Activated CD4-positive, alpha-beta T cell treated with anti-CD3 and anti-CD28 coated beads, Interleukin-2, Interleukin-6, amounts not matched to agents 100 ng/mL and 50 ng/mL, durations not matched to agents 16 hours and 8 hours (primary cell): ENCODE measurements at regions not wholly inside any gene's neighbourhood (a gene's known extent, or its start where the extent isn't known, plus 50 kb on each side); places are given as distances from the start of the nearest gene placed in this dataset.

Experiments used
- DNase-seq: peaks from one replicate; pipeline ENCODE4 v3.0.0-alpha.2; 2020

DNA sequence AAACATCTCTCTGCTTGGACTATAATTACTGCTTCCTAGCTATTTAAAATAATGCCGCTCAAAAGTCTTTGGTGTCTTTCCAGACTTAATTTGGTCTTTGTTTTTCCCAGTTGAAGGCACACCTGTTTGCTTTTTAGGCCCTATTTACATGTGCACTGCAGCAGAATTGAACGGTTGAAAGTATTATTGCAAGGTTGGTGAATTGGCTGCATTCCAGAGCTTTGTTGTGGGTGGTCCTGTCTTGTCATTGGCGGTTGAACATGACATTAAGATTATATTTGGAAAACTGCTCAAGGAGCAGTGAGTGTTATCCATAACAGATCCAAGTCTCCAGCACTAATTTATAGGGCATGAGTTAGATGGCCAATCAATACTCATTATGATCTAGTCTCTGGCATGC lies 656.3 kb downstream of the PTPRC start:
- no peak for DNase-seq

- DNase-seq, result no peak
Measured at GRCh38 chr1:199297174-199297573, 658.3 kb downstream of the PTPRC start.

DNA sequence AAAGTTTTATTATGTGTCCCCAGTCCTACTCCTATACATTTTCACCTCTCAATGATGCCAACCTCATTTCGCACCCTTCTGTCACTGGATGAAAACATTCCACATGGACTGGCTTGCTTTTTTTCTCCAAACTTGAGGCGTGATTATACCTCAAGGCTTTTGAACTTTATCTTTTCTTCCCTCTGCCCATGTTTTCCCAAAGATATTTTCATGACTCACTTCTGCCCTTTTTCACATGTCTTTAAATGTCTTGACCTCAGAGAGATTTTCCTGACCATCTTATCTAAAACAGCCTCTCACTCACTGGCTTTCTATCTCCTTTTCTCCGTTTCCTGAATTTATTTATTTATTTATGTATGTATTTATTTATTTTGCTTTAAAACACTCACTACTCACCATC lies 659.0 kb downstream of the PTPRC start:
- DNase-seq, result no peak

- no peak for DNase-seq
Measured at GRCh38 chr1:199298825-199299224, 660.0 kb downstream of the PTPRC start.

- no peak for DNase-seq
Measured at GRCh38 chr1:199301472-199302217, 662.8 kb downstream of the PTPRC start.

GRCh38 chr1:199302554-199302953 lies 663.7 kb downstream of the PTPRC start:
- no peak for DNase-seq

DNA sequence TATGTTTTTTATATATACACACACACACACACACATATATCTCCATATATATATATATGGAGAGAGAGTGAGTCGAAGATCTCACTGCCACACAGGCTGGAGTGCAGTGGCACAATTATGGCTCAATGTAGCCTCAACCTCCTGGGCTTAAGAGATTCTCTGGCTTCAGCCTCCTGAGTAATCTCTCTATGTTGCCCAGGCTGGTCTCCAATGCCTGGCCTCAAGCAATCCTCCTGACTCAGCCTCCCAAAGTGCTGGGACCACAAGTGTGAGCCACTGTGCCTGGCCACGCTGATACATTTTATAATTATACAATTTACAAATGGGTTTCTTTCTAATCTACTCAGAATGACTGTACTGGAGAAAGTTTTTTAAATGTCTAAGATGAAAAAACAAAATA lies 664.2 kb downstream of the PTPRC start:
- no peak for DNase-seq

GRCh38 chr1:199305053-199305452 lies 666.2 kb downstream of the PTPRC start:
- DNase-seq, result no peak

DNA sequence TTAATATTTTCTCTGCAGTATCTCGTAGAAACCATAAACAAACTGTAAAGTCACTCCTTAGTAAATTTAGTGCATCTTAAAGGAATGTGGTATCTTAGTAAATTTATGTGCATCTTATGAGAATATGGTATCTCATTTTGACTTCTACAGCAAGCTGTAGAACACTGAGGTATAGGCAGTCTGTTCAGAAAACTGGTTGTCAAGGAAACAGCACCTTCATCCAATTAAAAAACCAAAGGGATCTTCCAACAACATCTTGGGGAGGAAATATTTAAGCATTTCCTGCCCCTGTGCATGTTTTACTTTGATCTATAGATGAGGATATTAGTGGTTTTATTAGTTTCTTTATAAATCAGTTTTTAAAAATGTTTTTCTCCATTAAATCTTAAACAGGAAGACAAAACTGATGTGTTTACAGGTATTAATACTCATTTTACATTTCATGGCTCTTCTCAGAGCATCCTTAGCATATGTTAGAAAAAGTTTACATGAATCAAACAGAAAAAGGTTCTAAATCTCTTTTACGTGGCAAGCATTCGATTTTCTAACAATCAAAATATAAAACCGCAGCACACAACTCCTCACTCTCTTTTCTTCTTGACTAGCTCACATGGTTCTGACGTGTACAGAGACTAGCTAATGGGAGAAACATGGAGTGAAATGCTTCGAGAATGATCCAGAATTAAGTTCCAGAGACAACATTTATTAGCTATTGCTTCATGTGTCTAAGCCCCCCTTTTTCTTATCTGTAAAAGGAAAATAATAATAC lies 668.8 kb downstream of the PTPRC start:
- peak; percentile 27 for DNase-seq

DNA sequence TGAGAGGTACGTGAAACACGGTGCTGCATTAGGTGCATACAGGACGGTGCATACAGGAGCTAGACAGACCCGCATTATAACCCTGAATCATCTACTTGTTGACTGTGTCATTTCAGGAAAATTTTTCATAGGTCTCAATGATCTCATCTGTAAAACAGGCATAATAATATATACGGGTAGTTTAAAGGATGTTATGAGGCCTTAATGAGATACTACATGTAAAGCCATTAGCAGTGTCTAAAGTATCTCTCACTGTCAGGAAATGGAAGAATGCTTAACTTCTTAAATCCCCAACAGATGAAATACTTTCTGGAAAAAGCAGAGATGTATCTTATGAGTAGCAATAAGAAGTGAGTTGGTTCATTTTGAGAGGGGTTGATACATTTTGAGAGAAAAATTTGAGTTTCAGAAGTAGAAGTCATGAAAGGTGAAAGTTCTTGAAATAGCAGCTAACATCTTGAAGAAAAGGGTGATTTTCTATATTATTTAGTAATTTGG lies 669.6 kb downstream of the PTPRC start:
- peak; percentile 60 for DNase-seq

DNA sequence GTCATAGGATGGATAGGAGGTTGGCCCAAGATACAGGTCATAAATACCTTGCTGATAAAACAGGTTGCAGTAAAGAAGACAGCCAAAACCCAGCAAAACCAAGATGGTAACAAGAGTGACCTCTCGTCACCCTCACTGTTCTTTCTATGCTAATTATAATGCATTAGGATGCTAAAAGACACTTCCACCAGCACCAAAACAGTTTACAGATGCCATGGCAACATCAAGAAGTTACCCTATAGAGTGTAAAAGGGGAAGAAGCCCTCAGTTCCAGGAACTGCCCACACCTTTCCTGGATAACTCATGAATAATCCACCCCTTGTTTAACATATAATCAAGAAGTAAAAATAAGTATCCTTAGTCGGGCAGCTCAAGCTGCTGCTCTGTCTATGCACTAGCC lies 671.9 kb downstream of the PTPRC start:
- DNase-seq, result no peak

DNA sequence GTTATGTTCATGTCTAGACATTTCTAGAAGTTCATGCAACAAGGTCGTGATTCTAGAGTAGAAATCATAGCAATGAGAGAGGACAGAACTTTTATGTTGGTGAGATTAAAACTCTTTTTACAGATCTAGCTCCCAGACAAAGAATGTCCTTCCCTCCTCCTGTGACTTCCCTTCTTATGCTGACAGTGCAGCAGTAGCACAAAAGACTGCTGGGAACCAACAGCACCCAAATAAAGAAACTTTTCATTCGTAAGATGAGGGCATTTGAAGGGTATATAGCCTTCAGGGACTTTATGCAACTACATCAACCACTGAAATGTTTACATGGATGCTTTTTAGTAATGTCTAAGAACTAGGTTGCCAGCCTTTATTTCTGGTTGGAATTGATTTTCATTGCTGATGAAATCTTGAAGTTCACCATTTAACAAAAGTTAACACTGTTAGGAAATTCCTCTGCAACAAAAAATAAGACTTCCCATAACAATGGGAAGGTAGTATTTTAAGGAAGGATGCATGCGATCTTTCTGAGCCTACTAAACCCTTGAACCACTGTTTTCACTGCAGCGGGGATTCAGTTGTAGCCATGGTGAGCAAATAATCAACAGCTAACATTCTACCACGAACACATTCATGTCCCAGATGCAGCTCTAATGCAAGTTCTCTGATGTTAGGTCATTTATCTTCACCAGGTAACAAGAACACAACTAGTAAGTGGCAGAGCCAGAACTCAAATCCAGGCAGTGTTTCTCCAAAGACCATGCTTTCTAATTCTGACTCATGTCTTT lies 672.8 kb downstream of the PTPRC start:
- DNase-seq, result no peak

DNA sequence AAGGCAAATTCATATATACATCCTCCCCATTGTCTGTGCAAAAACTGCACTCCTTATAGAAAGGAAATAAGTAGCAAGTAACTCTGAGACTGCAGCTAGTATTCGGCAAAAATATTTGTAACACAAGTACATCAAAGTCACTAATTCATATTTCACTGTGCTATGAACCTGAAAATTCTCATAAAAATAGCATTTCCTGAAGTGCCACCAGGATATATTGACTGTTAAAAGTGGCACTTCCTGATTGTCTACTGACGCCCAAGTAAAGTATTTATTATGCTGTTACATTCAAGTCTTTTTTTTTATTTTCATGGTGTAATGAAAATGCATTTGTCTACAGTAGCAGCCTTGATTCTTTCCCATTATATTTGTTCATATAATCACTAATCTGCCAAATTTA lies 673.8 kb downstream of the PTPRC start:
- no peak for DNase-seq

- no peak for DNase-seq
Measured at GRCh38 chr1:199313444-199313843, 674.6 kb downstream of the PTPRC start.

GRCh38 chr1:199319341-199319740 lies 680.5 kb downstream of the PTPRC start:
- no peak for DNase-seq

DNA sequence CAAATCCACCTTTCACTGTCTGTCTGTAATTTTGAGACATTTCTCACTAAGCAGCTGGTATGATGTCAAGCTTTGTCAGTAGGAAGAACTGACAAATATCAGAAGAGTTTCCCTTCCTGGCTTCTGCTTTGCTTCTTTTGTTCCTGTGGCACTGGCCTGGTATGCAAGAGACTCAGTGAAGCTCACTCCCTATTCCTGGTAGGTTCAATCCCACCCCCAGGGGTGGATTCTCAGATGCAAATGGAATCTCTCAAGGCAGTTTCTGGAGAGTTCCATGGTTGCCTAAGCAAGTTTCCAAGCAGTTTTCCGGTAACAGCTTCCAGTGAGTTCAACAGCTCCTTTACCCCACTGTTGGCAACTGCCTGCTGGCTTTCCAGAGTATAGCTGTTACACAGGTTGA lies 683.4 kb downstream of the PTPRC start:
- no peak for DNase-seq

DNA sequence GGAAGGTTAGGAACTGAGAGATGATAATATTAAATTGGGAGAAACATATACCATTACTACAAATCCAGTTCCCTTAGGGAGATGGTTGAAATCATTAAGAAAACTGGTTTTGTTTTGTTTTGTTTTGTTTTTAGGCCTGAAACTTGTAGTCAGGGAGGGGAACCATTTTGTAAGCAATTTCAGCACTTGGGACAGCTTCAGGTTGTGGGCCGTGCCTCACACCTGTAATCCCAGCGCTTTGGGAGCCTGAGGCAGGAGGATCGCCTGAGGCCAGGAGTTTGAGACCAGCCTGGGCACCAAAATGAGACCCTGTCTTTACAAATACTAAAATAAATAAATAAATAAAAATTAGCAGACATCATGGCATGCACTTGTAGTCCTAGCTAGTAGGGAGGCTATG lies 694.3 kb upstream of the NR5A2 start:
- DNase-seq, result no peak

GRCh38 chr1:199335496-199335895 lies 692.0 kb upstream of the NR5A2 start:
- DNase-seq, result no peak

DNA sequence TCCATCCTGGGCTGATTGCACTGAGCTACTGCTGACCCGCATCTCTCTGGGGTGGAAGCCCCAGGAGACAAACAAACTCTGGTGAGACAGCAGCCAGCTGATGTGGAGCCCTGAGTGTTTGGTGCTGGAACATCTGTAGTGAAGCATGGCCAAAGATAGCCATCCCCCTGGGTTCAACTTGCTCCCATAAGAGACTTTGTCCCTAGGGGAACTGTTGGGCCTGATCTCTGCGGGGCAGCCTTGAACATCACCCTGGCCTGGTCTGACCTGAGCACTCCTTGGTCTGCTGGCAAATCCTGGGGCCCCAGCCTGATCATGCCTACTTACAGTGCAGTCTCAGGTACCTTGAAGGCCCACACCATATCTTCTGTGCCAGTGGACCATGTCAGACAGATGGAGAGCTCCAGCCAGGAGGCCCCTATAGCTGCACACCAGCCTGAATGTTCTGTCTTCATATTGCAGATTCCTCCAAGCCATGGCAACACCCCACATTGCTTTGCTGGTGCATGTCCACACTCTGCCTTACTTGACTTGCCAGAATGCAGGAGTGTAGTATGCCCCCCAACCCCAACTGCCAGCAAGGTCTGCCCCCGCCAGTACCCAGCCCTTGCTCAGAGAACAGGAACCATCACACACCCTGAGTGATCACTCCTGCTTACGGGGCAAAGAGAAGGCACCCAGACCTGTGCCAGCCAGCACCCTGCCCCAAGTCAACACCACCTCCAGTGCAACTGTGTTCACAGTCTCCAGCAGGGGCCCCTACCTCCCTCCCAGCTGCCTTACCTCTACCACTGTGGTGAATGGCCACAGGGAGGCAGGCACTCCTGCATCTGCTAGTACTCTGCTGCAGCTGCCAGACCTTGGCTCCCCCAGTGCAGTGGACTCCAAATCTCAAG lies 690.5 kb upstream of the NR5A2 start:
- no peak for DNase-seq

- no peak for DNase-seq
Measured at GRCh38 chr1:199338760-199339159, 688.8 kb upstream of the NR5A2 start.

- no peak for DNase-seq
Measured at GRCh38 chr1:199352351-199352750, 675.2 kb upstream of the NR5A2 start.

- no peak for DNase-seq
Measured at GRCh38 chr1:199353906-199354305, 673.6 kb upstream of the NR5A2 start.

GRCh38 chr1:199356561-199356960 lies 670.9 kb upstream of the NR5A2 start:
- no peak for DNase-seq
